GM10248 (cell line): ENCODE measurements at regions not wholly inside any gene's neighbourhood (a gene's known extent, or its start where the extent isn't known, plus 50 kb on each side); places are given as distances from the start of the nearest gene placed in this dataset.

Experiments used
- CTCF ChIA-PET: fragments of 300-600 bp; sonication (Branson Sonifier 250); formaldehyde crosslinking; extraction: SDS; loops from one replicate; lab custom pipeline; 2021; ENCODE audit warnings: antibody characterized with exemption; lab: Yijun Ruan, JAX
- POLR2A ChIA-PET: fragments of 350-650 bp; sonication (Branson Sonifier 250); formaldehyde crosslinking; extraction: SDS; loops from one replicate; lab custom pipeline; 2020; ENCODE audit warnings: antibody characterized with exemption; lab: Yijun Ruan, JAX
- DNase-seq: peaks from one replicate; pipeline ENCODE4 v3.0.0; 2012; ENCODE audit errors: extremely low spot score
- TF ChIP-seq, protein P1 (sequence below): IDR thresholded peaks from 2 replicates; pipeline ENCODE4 v1.5.1; 2012; ENCODE audit warnings: mild to moderate bottlenecking, low read depth; ENCODE audit errors: extremely low read depth, missing control alignments, control extremely low read depth

DNA sequence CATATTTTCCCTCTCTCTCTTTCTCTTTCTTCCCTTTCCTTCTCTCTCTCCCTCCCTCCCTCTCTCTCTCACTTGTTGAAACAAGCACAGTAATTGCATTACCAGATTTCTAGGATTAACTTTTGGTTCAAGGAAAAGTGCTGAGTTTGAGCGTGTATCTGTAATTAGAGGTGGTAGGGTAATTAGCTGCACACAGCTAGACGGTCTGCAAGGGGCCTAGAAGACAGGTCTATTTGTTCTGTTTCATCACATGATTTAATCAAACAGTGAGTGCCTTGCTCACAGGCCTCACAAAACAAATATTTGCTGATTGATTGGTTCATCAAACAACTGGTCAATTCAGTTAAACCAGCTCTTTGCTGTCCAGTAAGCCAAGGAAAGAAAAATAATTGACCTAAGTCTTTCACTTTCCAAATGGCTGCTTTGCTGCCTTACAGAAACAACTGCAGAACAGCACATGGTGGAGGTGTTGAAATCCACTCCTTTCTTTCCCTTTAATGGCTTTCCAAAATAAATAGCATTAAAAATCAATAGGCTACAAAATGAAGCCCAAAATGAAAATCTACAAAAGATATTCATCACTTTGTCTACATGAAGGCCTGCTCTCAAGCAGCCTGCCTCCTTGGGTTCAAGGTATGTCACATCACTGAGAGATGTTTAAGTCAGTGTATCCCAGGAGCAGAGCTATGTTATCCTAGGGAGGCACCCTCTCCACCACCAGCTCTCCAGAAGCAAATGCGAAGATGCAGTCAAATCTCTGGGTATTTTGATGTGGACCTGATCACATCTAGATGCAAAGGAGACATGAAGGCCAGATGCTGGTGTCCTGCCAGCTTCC, 264.4 kb upstream of the SIX2 start:
- ChIA-PET CTCF (interaction anchor here (1.0 kb wide), 2 partner anchors 10 to 13 kb away, joined by 4 to 5 read pairs; no protein-coding TSS in a partner anchor), POLR2A (no interaction called here)
- TF ChIP-seq, protein P1, sequence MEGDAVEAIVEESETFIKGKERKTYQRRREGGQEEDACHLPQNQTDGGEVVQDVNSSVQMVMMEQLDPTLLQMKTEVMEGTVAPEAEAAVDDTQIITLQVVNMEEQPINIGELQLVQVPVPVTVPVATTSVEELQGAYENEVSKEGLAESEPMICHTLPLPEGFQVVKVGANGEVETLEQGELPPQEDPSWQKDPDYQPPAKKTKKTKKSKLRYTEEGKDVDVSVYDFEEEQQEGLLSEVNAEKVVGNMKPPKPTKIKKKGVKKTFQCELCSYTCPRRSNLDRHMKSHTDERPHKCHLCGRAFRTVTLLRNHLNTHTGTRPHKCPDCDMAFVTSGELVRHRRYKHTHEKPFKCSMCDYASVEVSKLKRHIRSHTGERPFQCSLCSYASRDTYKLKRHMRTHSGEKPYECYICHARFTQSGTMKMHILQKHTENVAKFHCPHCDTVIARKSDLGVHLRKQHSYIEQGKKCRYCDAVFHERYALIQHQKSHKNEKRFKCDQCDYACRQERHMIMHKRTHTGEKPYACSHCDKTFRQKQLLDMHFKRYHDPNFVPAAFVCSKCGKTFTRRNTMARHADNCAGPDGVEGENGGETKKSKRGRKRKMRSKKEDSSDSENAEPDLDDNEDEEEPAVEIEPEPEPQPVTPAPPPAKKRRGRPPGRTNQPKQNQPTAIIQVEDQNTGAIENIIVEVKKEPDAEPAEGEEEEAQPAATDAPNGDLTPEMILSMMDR = no peak
- DNase-seq = no peak

- no peak for DNase-seq
- POLR2A ChIA-PET = no interaction called here
- CTCF ChIA-PET = interaction anchor here (0.8 to 1.7 kb wide), 4 partner anchors 10 to 17 kb away, joined by 3 to 6 read pairs (median 4); no protein-coding TSS in a partner anchor
- TF ChIP-seq, protein P1 = no peak
Observed at GRCh38 chr2:45272549-45273265, 263.5 kb upstream of the SIX2 start.

- ChIA-PET CTCF (no interaction called here), POLR2A (no interaction called here)
- no peak for DNase-seq
- TF ChIP-seq, protein P1 = no peak
Observed at GRCh38 chr2:45269149-45269793, 260.0 kb upstream of the SIX2 start.

DNA sequence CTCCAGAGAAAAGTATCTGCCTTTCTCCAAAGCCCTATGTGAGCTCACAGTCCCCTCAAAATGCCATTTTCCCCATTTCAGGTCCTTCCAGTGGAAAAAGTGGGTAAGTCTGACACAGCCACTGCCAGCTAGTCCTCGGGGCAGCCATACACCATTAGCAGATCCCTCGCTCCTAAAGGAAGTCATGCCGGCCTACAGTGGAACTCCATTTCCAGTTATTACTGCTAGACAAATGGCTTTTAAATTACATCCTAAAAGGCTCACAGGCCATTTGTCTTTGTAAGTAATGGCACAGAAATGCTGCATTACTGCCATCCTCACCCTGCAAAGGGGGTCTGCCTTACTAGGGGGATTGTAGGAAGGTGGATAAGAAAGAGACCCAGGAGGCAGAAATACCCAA, 259.4 kb upstream of the SIX2 start:
- no peak for DNase-seq
- TF ChIP-seq, protein P1 = no peak
- ChIA-PET POLR2A (no interaction called here), CTCF (no interaction called here)

- CTCF ChIA-PET = no interaction called here
- TF ChIP-seq, protein P1 = no peak
- no peak for DNase-seq
- POLR2A ChIA-PET = no interaction called here
Observed at GRCh38 chr2:45267062-45267792, 258.0 kb upstream of the SIX2 start.

DNA sequence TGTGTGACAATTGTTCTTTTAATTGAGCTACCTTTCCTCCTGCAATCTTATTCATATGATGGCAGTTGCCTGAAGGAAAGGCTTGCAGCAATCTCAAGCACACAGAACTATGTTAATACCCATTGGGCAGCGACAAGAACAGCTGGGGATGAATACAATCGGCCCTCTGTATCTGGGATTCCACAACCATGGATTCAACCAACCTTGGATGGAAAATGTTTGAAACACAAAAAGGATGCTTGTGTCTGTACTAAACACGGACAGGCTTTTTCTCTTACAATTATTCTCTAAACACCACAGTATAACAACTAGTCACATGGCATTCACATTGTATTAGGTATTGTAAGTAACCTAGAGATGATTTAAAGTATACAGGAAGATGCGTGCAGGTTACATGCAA, 256.1 kb upstream of the SIX2 start:
- POLR2A ChIA-PET = no interaction called here
- DNase-seq = no peak
- TF ChIP-seq, protein P1 = no peak
- CTCF ChIA-PET = interaction anchor here (1.2 kb wide), 1 partner anchor 24 kb away, joined by 3 read pairs; no protein-coding TSS in a partner anchor
